Upper lobe of left lung (tissue), 4 donors: ENCODE measurements at regions not wholly inside any gene's neighbourhood (a gene's known extent, or its start where the extent isn't known, plus 50 kb on each side); places are given as distances from the start of the nearest gene placed in this dataset.

ENCODE experiments used
- CTCF ChIP-seq, 6 experiments: fragments of 450-650 bp in 4 of 6; fragments of 200-600 bp in 2 of 6; sonication (generic) in 2 of 6; IDR thresholded peaks; one replicate each; pipeline ENCODE4 v1.5.1; 2016 to 2019; ENCODE audit warnings: antibody characterized with exemption in 6 of 6
- EP300 ChIP-seq, 4 donors: sonication (generic); formaldehyde crosslinking; IDR thresholded peaks; one replicate each; pipeline ENCODE4 v1.5.1; 2017; ENCODE audit warnings: antibody characterized with exemption in 4 of 4, control low read depth in 2 of 4
- POLR2A ChIP-seq, 4 donors: fragments of 450-650 bp; IDR thresholded peaks; one replicate each; pipeline ENCODE4 v1.5.1; 2016 to 2017; ENCODE audit warnings: antibody characterized with exemption in 4 of 4, mild to moderate bottlenecking in 2 of 4
- POLR2AphosphoS5 ChIP-seq, 2 donors: sonication (generic); formaldehyde crosslinking; IDR thresholded peaks; one replicate each; pipeline ENCODE4 v1.5.1; 2017; ENCODE audit warnings: antibody characterized with exemption in 2 of 2

DNA sequence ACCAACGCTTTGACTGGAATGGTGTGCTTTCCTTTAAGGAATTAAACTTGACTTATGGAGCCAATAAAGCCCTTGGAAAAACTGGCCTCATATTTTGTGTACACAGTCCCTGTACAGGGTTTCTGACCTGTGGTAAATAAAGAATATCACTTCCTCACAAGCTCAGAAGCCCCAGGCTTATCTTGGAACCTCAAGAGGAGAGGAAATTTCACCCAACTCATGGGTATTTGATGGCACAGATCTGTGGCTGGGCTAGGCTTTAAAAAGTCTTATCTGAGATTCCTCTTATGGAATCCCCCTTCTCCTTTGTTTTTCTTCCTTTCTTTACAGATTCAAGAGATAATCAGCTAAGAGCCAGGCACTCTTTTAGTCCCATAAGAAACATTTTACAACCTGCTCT lies 89.3 kb upstream of the USP38 start:
- TF ChIP-seq CTCF (IDR thresholded peaks at IDR 0.05), result no peak
- TF ChIP-seq POLR2A (IDR thresholded peaks at IDR 0.05), result no peak
- TF ChIP-seq POLR2AphosphoS5 (IDR thresholded peaks at IDR 0.05), result no peak
- no peak for TF ChIP-seq EP300 (IDR thresholded peaks at IDR 0.05)
